Activated CD4-positive, alpha-beta T cell treated with anti-CD3 and anti-CD28 coated beads, Interleukin-10, Interleukin-2, amounts not matched to agents 100 ng/mL and 50 ng/mL, durations not matched to agents 16 hours and 8 hours (primary cell): ENCODE measurements at regions not wholly inside any gene's neighbourhood (a gene's known extent, or its start where the extent isn't known, plus 50 kb on each side); places are given as distances from the start of the nearest gene placed in this dataset.
"Not testable (repeated sequence)": the region's sequence is repeated elsewhere in the genome, so short reads cannot be mapped to it uniquely, and the experiment has no call there.

Source experiments
- DNase-seq: peaks from one replicate; pipeline ENCODE4 v3.0.0-alpha.2; 2020

- DNase-seq = no peak
Measured at GRCh38 chr6:164049517-164049988, 635.0 kb downstream of the QKI start.

- no peak for DNase-seq
Measured at GRCh38 chr6:164048840-164049516, 634.5 kb downstream of the QKI start.

- no peak for DNase-seq
Measured at GRCh38 chr6:164045082-164045481, 630.6 kb downstream of the QKI start.

- not testable (repeated sequence) for DNase-seq
Measured at GRCh38 chr6:164043656-164044055, 629.1 kb downstream of the QKI start.

GRCh38 chr6:164042212-164042611, 627.7 kb downstream of the QKI start:
- DNase-seq = no peak

GRCh38 chr6:164040994-164041393, 626.5 kb downstream of the QKI start:
- no peak for DNase-seq

GRCh38 chr6:164039954-164040375, 625.4 kb downstream of the QKI start:
- peak; percentile 35 for DNase-seq

GRCh38 chr6:164037171-164037870, 622.8 kb downstream of the QKI start:
- DNase-seq = no peak

GRCh38 chr6:164035900-164036485, 621.5 kb downstream of the QKI start:
- DNase-seq = no peak

- DNase-seq = no peak
Measured at GRCh38 chr6:164034602-164035140, 620.2 kb downstream of the QKI start.

- DNase-seq = no peak
Measured at GRCh38 chr6:164025180-164025579, 610.7 kb downstream of the QKI start.

- no peak for DNase-seq
Measured at GRCh38 chr6:164023535-164023934, 609.0 kb downstream of the QKI start.

- no peak for DNase-seq
Measured at GRCh38 chr6:164022632-164023031, 608.1 kb downstream of the QKI start.

GRCh38 chr6:164021589-164022250, 607.2 kb downstream of the QKI start:
- no peak for DNase-seq

- no peak for DNase-seq
Measured at GRCh38 chr6:164020142-164020541, 605.6 kb downstream of the QKI start.

- no peak for DNase-seq
Measured at GRCh38 chr6:164018133-164018532, 603.6 kb downstream of the QKI start.

GRCh38 chr6:164016056-164016455, 601.5 kb downstream of the QKI start:
- no peak for DNase-seq

- DNase-seq = no peak
Measured at GRCh38 chr6:164015088-164015484, 600.6 kb downstream of the QKI start.

- DNase-seq = no peak
Measured at GRCh38 chr6:164014346-164015087, 600.0 kb downstream of the QKI start.

- no peak for DNase-seq
Measured at GRCh38 chr6:164013480-164014208, 599.1 kb downstream of the QKI start.

GRCh38 chr6:164011321-164011720, 596.8 kb downstream of the QKI start:
- DNase-seq = no peak
